HG02571 (cell line): ENCODE measurements at regions not wholly inside any gene's neighbourhood (a gene's known extent, or its start where the extent isn't known, plus 50 kb on each side); places are given as distances from the start of the nearest gene placed in this dataset.

ENCODE experiments used
- ATAC-seq: cut with Tn5 transposase; IDR thresholded peaks from one replicate; pipeline ENCODE4 v1.9.1; 2021; ENCODE audit warnings: mild to moderate bottlenecking, moderate library complexity; ENCODE audit not compliant: unreplicated experiment

DNA sequence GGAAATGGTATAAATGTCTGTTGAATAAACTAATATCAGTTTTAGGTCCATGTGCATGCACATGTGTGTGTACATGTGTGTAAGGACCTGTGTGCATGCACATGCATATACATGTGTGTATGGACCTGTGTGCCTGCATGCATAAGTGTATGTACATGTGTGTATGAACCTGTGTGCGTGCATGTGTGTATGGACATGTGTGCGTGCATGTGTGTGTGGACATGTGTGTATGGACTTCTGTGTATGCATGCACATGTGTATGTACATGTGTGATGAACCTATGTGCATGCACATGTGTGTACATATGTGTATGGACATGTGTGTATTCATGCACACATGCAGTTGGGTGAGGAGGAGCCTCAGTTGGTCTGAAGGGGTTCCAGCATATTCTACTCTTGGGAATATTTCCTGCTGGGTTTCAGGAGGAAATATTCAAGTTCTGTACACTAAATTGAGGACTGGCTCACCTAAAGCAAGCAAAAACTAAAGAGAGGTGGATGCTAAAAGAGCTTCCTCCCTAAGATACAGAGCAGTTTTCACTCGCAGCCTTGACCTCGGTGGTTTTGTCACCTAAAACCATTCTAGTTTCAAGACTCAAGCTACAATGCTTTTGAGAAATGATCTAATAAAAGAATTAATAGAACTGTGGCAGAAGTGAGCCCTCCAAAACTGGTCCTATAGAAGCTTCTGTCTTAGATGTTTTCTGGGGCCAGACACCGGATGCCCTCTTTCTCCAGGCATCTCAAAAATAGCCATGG lies 742.8 kb downstream of the MAFB start:
- ATAC-seq: no peak

DNA sequence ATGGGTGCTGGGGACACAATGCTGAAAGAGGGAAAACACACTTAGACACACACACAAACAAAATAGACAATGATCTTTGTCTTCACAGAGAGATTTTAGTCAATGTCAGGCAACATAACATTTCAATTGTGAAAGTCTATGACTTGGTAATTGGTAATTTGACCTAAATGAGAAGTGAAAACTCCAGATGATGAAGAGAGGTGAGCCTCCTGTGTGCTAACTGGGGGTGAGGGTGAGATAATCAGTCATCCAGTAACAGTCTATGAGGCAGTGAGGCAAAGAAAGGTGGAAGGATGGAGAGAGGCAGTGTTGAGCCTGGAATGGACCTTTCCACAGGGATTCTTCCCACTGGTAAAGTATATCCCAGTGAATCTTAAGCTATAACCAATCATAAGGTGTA lies 744.2 kb downstream of the MAFB start:
- no peak for ATAC-seq

DNA sequence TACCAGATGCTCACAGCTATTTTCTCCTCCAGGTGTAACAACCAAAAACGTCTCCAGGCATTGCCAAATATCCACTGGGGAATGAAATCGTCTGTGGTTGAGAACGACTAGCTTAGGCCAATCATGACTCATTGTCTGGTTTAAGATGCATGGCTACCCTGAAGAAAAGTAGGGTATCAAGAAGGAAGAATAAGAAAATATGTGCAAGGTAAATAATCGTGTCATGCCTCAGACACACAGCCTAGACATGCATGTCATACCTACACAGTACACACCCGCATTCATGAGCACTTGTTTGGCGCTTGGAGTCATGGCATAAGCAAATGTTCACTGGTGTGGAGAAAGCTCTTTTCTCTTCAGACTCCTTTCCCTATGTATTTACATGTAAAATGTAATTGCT lies 745.7 kb downstream of the MAFB start:
- no peak for ATAC-seq

DNA sequence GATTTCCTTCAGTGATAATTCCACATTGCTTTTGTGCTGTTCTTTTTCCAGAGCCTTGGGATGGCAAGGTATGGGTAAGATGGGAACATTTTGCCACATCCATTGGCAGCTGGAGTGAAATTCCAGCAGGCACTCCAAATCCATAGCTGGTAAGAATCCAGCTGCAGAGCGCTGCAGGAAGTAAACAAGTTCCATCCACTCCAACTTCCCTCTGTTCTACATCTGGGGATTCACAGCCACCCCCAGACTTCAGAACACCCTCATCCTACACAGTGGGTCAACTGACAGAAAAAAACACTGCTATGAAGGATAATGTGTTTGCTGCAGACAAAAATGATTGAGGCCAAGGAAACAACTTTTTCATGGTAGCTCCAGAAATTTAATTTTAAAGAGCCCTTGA lies 747.8 kb downstream of the MAFB start:
- no peak for ATAC-seq

DNA sequence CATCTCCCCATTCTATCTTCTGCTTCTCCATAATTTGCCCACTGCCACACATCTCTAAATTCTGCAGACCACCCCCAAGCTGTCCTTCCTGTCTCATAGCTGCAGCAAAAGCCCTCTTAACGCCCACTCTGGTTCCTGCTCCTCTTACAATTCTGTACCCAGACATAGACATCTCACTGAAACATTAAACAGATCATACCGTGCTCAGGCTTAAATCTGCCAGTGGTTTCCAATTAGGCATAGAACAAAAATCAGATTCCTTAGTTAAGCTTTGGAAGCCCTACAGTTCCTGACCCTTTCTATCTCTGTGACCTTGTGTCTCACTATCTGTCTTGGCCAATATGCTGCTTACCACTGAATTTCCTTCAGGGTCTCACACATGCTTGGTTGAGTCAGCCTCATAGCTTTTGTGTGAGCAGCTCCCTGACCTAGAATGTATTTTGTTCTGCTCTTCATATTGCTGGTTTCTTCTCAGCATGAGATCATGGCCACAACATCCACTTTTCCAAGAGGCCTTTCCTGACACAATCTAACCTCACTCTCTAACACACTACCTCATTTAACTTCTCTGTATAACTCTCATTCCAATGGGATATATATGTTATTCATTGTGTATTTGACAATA lies 749.7 kb downstream of the MAFB start:
- no peak for ATAC-seq

DNA sequence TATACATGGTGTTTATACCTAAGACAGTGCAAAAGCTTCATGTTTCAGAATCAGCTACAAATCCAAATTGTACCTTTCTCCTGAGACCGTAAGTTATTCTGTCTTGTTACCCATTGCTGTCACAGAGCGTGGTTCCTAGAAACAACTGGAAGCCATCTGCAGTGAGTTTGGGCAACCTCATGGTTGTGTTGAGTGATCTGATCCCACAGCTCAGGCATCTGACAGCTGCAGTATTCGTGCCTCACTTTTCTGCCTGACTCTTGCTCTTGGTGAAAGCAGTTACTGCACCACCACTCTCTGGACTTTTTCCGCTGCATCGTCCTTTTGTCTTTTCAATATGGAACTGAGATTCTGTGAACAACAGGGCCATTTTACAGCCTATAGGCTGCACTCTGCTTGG lies 752.6 kb downstream of the MAFB start:
- ATAC-seq: no peak

DNA sequence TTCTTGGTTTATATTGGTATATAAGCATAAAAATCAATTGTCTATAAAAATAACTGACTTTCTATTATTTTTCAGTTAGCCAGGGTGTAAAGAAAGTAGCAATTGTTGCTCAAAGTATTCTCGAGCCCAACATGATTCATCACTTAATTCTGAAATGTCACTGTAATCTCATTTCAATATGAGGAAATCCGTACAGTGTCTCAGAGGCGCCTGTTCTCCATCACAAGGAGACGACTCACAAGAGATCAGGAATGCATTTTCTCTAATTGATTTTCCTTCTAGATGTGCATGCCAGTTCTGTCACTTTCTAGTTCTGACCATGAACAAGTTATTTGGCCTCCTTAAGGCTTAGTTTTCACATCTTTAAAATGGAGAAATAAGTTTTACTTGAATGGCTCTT lies 753.1 kb downstream of the MAFB start:
- no peak for ATAC-seq

DNA sequence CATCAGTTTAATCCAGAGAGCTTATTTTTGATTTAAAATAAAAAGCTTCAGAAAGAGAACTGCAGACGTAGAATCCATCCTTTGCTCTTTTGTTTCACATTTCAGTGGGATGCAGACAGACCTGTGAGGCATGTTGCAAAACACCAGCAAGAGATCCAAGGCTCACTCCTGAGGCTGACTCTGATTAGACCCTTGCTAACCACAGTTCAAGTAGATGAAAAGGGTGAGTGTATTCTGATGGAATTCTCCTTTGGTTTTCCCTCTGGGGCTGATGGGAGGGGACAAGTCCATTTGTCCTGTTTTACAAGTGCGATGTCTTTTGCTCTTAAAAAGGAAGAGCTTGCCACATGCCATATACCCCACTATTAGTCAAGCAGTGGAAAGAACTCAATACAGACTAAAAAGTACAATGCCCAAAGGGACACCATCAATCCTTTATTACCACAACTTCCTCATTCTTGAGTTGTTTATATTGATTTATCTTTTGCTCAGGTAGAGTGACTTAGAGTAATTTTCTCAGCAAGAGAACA lies 772.7 kb downstream of the MAFB start:
- ATAC-seq: no peak

DNA sequence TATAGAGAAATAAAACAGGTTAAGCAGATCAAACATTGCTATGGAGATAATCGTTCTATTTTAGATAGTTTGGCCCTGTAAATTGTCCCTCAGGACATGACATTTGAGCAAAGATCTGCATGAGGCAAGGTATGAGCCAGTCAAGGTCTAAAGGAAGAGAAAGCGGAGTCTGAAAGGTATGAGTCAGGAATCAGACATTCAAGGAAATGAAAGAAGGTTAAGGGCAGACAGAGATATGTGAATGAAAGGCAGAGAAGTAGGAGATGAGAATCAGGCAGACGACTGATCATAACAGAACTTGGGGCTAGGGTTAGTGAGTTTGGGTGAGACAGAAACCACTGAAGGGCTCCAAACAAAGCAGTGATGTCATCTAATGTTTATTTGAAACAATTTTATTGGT lies 775.8 kb downstream of the MAFB start:
- no peak for ATAC-seq

DNA sequence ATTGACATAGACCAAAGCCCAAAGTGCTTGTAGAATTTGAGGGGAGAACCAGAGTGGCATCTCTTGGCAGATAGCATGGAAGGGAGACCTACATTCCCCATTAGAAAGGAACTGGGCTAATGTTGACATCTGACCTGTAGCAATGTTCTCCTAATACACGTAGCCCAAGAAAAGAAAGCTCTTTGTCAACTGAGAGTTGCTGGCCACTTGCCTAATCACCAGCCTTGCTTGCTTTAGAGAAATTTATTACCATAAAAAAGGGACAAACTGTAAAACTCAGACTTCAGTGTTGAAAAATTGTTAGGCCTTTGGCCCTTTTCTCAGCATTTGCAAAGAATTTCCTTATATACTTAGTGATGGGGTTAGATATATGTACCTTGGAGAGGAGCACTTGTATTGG lies 777.5 kb downstream of the MAFB start:
- ATAC-seq: no peak

DNA sequence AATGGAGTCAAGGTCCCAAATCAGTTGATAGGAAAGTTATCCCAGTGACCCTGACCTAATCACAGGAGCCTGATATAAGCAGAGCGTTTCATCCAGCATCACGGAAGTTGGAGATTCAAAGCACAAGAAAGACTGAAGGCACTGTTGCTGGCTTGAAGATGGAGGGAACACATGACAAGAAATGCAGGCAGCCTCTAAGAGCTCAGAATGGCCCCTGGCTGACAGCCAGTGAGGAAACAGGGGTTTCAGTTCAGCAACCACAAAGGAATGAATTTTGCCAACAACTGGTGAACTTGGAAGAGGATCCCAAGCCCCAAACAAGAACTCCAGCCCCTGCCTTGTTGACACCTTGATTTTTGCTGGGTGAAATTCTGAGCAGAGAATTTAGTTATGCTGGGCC lies 778.5 kb downstream of the MAFB start:
- no peak for ATAC-seq

DNA sequence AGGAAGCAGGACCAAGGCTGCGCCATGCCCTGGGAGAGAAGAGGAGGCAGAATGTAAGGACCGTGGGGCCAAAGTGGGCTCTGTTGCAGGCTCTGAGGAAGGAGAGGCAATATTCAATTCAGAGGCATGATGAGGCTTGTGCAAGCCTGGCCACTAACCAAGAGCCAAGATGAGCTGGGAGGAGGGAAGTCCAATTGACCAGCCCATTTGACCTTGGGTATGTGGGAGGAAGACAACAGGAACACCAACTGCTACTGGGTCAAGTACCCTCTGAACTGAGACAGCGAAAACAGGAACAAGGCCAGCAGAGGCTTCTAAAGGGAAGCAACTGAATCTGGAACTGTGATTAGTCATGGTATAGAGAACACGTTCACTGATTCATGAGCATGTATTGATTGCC lies 779.6 kb downstream of the MAFB start:
- no peak for ATAC-seq

DNA sequence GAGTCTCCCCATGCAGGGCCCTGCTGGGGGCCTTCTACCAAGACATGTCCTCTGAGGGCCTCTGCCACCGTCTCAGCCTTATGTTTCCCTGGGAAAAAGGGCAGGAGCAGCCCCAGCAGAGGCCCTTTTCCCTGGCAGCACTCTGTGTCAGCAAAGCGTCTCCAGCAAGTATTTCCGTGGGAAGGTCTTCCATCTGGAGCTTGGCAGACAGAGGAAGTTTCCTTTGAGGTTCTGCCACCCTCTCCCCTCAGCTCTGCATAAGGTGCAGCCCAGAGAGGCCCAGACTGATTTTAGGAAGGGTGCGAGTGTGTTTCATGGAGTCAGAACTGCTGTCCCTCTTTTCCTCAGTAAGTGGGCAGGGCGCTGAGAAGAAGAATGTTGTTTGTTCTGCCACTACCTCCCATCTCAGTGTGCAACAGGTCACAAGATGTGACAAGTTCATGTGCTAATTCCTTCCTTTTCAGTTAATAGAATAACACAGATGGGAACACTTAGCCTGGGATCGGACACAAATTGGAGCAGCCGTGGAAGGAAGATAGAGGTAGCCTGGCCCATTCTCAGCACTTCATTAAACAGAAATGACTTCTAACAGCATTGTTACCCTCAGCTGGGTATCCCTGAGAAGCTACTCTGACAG lies 784.4 kb downstream of the MAFB start:
- no peak for ATAC-seq

DNA sequence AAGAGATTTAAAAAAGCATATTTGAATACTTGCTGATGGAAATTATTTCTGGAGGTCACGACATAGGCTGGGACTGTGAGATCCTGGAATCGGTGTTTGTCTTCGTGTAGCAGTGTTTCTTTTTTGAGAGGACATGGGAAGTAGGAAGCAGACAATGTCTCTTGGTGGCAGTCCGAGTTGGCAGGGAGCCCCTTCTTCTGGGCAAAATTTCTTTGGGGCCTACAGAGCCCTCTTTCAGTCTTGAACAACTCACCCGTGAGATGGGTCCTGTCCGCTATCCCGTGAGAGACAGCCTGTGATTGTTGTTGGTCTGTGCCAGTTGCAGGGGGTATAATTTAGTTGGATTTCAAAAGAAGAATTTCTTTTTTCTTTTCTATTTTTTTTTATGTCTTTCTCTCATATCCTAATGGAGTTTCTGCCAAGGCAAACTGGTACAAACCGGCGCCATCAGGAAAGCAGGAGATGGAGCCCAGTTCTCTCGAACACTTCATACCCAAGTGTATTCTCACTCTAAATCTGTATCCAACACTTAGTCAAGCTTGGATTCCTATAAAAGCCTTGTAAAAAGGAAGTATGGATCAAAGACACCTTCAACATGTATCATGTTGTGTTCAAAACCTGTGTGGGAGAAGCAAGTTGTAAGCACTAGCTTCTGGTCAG lies 785.1 kb downstream of the MAFB start:
- ATAC-seq: no peak

DNA sequence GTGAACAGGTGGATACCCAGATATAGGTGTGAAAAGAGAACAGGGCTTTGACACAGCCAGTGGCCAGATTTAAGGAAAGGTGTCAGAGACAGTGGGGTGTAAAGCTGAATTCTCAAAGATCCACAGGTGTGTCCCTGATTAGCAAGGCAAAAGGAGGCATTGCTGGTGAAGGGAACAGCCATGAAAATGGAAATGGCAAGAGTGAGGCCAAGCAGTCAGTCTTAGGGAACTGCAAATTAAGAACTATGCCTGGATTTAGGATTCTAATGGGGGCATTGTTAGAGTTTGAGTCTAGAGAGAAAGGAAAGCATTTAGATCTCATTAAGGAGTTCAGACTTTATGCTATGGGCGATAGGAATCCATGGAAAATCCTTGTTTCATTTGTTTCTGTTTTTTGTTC lies 789.2 kb downstream of the MAFB start:
- no peak for ATAC-seq

DNA sequence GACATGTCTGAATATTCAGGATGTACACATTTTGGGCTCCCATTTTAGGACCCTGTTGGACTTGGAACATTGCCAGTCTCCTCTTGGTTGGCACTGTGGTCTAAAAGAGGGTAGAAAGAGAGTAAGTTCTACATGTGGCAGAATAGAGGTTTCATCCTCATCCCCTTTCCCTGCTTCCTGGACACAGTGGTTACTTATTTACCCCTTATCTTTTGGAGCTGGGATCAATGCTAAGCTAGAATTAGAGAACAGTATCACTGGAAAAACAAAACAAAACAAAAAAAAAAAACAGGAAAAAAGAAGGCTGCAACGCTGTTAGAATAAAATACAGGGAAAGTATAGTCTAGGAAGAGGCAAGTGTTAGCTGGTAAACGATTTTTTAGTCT lies 790.6 kb downstream of the MAFB start:
- ATAC-seq: no peak

DNA sequence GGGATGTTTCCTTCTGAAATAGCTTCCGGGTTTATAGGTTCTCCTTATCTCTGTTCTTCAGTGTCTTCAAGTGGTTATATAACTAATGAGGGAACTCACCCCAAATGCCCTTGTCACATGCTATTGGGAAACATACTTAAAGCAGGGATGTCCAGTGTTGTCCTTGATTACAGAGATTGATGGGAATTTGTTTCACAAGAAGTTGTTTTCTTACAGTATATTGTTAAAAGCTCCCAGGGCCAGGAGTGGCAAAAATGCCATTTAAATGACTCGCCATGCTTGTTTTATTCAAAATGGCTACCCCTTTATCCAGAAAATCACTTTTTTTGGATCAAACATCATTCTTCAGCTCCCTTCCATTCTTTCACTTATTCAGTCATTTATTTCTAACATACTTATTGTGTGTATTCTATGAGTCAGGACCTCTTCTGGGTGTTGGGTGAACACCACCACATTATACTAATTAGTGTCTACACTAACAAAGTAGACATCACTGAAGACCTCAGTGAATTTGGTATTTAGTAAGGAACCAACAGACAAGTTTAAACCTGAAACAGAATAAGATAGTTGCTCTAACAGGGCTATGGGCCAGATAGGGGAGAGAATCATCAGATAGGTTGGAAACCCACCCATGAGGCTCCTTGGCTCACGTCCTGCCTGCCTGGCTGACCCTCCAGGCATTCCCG lies 791.1 kb downstream of the MAFB start:
- ATAC-seq: no peak

DNA sequence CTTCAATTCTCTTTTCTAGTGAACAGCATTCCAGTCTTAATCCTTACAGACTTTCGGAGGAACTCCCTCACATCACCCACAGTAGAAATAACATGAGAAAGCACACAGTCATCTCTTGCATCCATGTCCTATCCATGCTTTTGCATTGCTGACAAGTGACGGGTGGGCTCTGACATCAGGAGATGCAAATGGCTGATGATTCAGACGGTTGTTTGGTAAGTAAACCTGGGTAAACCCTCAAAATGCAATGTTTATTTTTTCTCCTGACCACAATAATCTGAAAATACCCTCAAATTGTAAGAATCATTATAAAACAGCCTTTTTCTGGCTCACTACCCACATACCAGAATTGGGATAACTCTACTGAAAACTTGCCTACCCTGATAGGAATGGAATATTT lies 792.0 kb downstream of the MAFB start:
- no peak for ATAC-seq

DNA sequence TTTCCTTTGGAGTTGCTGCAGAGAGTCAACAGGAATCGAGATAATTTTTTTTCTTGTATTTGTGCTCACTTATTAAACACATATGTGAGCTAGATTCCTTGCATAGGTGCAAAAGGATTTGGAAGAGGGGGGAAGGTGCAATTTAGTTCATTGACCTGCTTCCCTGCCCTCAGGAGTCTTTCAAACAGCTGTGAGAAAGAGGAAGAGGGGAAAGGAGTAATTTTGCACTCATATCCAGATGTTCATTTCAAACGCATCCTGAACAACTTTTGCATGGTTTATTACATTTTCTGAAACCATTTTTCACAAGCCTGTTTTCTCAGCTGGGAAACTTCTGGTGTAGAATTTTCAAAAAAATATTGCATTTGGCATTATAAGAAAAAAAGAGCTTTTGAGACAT lies 795.0 kb downstream of the MAFB start:
- no peak for ATAC-seq

DNA sequence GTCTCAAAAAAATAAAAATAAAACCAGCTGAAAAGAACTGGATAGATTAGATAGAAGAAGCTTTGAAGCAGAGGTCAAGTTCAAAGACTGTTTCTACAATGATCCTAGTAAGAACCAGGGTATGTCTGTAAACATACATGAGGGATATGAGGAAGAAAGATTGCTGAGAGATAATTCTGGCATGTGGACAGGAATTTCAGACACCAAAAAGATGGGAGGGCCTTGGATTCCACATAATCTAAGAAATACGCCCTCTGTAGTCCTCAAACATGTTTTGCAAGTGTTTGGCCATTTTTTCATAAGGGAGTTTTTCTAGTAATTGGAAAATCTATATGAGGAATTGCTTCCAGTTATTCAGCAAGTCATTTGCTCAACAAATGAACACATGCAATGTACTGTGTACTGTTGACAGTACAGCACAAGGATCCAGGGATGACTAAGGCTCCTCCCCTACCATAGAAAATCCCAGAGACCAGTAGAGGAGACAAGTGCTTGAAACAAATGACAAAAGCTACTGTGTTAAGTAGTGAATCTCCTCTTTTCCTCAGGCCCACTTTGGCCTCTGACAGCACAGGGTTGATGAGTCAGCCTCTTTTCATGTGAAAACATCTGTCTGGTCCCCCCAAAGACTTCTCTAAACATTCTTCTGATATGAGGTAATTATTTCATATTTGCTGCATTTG lies 795.9 kb downstream of the MAFB start:
- ATAC-seq: no peak

DNA sequence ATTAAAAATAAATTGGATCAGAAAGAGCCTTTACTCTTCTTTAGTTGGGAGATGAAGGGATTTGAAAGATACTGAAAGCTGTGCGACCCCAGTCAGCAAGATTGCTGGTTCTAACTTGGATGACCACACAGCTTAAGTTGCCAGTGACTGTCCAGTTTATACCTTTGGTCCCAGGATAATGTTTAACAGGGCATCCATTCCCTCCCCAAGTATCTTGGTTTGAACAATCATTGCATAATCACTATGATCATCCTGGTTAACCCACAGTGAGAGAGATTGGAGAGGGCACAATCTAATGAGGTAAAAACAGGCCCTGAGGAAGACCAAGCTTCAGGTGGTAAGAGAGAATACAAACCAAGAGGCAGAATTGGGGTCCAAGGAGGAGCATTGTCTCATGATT lies 798.3 kb downstream of the MAFB start:
- no peak for ATAC-seq
